HUES48 (cell line): ENCODE measurements at regions not wholly inside any gene's neighbourhood (a gene's known extent, or its start where the extent isn't known, plus 50 kb on each side); places are given as distances from the start of the nearest gene placed in this dataset.
"Not testable (repeated sequence)": the region's sequence is repeated elsewhere in the genome, so short reads cannot be mapped to it uniquely, and the experiment has no call there.

Experiments used
- H3K27ac ChIP-seq: one replicate; pipeline ENCODE4 v1.7.0; 2013; ENCODE audit warnings: low read depth, low read length, inconsistent platforms
- H3K27me3 ChIP-seq: 2 replicates; pipeline ENCODE4 v1.6.1; 2013; ENCODE audit warnings: mild to moderate bottlenecking, low read length; ENCODE audit not compliant: control insufficient read depth, insufficient read depth
- H3K36me3 ChIP-seq: 2 replicates; pipeline ENCODE4 v1.6.1; 2013; ENCODE audit warnings: low read length; ENCODE audit not compliant: control insufficient read depth, insufficient read depth
- H3K4me1 ChIP-seq: 2 replicates; pipeline ENCODE4 v1.6.1; 2013; ENCODE audit warnings: mild to moderate bottlenecking, low read length; ENCODE audit not compliant: control insufficient read depth, insufficient read depth
- H3K4me3 ChIP-seq: 2 replicates; pipeline ENCODE4 v1.5.1; 2013; ENCODE audit warnings: mild to moderate bottlenecking, low read depth, low read length
- H3K9ac ChIP-seq: 2 replicates; pipeline ENCODE4 v1.6.1; 2013; ENCODE audit warnings: mild to moderate bottlenecking, low read depth, low read length, moderate library complexity
- H3K9me3 ChIP-seq: 2 replicates; pipeline ENCODE4 v1.6.1; 2013; ENCODE audit warnings: low read length; ENCODE audit not compliant: control insufficient read depth, insufficient read depth

DNA sequence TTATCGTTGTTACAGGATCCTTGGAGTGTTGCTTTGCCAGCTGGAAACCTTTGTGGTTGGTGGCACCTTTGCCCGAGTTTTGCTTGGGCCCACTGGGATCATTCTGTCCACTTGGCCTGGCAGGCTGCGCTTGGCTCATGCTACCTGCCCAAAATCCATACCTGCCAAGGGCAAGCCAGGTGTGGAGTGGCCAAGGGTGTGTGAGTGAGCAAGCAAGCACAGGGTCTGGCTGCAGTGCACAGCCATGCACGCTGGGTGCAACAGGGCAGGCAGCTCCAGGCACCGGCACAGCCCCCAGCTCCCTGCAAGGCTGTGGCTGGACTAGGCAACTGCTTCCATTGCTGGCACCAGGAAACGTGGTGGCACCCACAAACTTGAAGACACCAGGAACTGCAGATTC is 421.8 kb downstream of the ARL4A start:
- peaks cover 2% of the 10 kb centered on the region for H3K9me3 ChIP-seq
- H3K4me3 ChIP-seq = no peak overlapping the region
- no peaks in the 10 kb centered on the region for H3K27me3 ChIP-seq
- H3K4me1 ChIP-seq = no peaks in the 10 kb centered on the region
- no peak overlapping the region for H3K27ac ChIP-seq
- H3K36me3 ChIP-seq = no peaks in the 10 kb centered on the region
- H3K9ac ChIP-seq = no peak overlapping the region

DNA sequence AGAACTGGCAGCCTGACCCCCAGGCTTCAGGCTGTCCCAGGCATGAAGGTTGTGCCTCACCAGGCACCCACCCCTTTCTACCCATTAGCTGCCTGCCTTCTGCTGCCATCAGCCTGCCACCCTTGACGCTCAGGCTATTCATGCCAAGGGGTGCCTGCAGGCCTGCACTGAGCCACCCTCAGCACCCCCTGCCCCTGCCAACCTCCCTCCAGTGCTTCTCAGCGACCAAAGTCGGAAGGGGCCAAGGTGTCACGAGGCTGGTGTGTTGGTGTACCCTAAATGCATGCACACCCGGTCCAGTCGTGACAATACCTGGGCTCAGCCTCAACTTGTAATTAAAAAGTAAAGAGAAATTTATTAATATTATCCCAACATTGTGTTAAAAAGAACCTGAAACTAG is 422.7 kb downstream of the ARL4A start:
- no peak overlapping the region for H3K27ac ChIP-seq
- no peak overlapping the region for H3K4me3 ChIP-seq
- no peaks in the 10 kb centered on the region for H3K36me3 ChIP-seq
- H3K9me3 ChIP-seq = peaks cover 2% of the 10 kb centered on the region
- H3K4me1 ChIP-seq = peaks cover 5% of the 10 kb centered on the region
- no peak overlapping the region for H3K9ac ChIP-seq
- no peaks in the 10 kb centered on the region for H3K27me3 ChIP-seq

DNA sequence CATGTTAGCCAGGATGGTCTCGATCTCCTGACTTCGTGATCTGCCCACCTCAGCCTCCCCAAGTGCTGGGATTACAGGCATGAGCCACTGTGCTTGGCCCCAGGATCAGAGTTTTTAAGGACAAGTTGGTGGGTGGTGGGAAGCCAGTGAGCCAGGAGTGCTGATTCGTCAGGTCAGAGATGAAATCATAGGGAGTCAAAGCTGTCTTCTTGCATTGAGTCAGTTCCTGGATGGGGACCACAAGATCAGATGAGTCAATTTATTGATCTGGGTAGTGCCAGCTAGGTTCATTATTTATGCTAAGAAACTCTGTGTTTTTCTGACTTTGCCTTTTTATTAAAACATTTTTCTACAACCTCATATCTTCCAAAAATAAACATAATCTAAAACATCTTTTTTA is 423.8 kb downstream of the ARL4A start:
- Histone ChIP-seq H3K27me3 (no peaks in the 10 kb centered on the region), H3K27ac (no peak overlapping the region), H3K9ac (no peak overlapping the region), H3K9me3 (peaks cover 2% of the 10 kb centered on the region), H3K4me3 (no peak overlapping the region), H3K4me1 (peaks cover 13% of the 10 kb centered on the region), H3K36me3 (no peaks in the 10 kb centered on the region)

DNA sequence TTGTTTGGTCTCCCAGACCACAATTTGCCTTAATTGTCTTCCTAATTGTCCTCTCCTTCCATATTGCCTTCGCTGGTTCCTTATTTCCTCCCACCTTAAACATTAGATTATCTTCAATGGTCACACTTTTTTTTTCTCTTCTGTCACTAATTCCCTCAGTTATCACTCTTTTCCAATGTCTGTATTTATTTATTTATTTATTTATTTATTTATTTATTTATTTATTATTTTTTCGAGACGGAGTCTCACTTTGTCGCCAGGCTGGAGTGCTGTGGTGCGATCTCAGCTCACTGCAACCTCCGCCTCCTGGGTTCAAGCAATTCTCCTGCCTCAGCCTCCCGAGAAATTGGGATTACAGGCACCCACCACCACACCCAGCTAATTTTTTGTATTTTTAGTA is 426.8 kb downstream of the ARL4A start:
- not testable (repeated sequence) for H3K27ac ChIP-seq, H3K27me3 ChIP-seq, H3K9ac ChIP-seq, H3K36me3 ChIP-seq, H3K9me3 ChIP-seq, H3K4me3 ChIP-seq
- peaks cover 13% of the 10 kb centered on the region for H3K4me1 ChIP-seq

DNA sequence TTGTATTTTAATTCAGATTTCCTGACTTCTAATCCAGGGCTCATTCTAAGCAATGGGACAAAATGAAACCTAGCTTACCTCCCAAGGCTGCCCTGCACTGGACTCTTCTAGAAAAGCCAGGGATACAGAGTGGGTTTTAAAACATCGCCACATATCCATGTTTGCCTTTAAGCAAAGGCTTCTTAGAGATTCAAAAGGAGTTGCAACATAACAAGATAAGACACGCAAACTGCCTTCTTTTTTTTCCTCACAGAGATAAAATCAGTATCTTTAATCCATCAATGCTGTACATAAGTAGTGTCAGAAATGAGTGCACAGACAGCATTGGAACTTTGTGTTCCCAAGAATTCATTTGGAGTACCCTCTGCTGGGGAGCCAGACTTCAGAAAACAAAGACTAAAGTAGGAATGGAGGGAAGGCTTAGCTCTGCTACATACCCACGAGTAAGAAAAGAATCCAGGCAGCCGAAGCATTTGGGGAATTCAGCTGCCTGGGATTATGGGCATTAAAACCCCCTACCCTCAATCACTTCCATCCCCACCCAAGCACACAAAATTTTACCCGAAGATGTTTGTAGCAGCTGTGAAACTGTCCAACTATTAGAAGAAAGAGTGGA is 427.8 kb downstream of the ARL4A start:
- Histone ChIP-seq H3K4me1 (peaks cover 13% of the 10 kb centered on the region), H3K27me3 (no peaks in the 10 kb centered on the region), H3K9ac (no peak overlapping the region), H3K27ac (peak overlapping the region; percentile 27), H3K36me3 (no peaks in the 10 kb centered on the region), H3K9me3 (no peaks in the 10 kb centered on the region; the same call in 1 of the 2 replicates), H3K4me3 (no peak overlapping the region)

DNA sequence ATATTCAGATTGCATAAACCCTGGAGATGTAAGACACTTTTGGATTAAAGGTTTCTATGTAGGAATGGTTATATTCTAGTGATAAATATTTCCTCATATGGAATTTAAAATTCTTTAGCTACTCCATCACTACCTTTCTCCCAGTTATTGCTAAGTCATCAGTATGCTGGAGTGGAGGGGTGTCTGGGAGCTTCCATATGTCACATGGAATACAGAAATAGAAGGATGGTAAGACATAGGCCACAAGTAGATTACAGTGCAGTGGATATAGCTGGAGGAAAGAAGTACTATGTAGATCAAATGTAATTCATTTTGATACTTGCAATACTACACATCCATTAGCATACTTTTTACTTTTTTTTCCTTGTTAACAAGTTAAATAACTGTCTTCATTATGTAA is 428.4 kb downstream of the ARL4A start:
- Histone ChIP-seq H3K36me3 (no peaks in the 10 kb centered on the region), H3K9ac (no peak overlapping the region), H3K4me3 (no peak overlapping the region), H3K9me3 (no peaks in the 10 kb centered on the region), H3K27ac (no peak overlapping the region), H3K4me1 (peaks cover 13% of the 10 kb centered on the region), H3K27me3 (no peaks in the 10 kb centered on the region)

DNA sequence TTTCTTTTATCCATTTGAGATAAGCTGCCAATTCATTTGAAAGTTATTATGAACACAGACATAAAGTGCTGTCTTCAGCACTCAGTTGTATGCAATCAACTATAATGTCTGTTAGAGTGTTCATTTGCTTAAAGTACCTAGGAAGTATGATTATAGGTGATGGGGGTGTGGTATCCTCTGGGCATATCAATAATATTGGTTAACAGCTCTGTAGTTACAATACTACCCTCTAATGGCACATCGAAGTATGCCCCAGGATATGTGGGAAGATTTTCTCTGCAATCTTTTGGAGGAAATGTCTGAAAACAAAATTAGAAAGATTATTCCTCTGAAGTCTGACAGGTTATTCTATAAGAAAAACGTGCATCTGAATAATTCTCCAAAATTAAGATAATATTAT is 429.7 kb downstream of the ARL4A start:
- no peak overlapping the region for H3K27ac ChIP-seq
- H3K27me3 ChIP-seq = no peaks in the 10 kb centered on the region
- H3K9me3 ChIP-seq = no peaks in the 10 kb centered on the region
- H3K36me3 ChIP-seq = no peaks in the 10 kb centered on the region
- H3K4me1 ChIP-seq = peaks cover 13% of the 10 kb centered on the region
- H3K4me3 ChIP-seq = no peak overlapping the region
- H3K9ac ChIP-seq = no peak overlapping the region

DNA sequence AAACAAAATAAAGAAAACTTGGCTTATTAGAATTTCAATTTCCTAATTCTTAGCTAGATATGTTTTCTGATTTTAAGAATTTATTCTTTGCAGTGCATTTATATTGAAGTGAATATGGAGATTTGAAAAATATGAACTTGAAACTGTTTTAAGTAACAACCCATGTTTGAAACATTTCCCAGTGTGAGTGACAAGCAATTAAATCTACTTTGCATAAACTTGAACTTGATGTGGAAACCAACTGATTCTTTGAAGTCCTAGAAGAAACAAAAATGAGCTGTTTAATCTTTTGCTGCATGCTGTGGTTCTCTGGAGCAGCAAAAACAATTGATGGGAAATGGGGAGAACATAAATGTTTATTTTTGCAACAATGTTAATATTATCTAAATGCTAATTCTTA is 430.2 kb downstream of the ARL4A start:
- Histone ChIP-seq H3K27ac (no peak overlapping the region), H3K4me3 (no peak overlapping the region), H3K4me1 (peaks cover 13% of the 10 kb centered on the region), H3K9me3 (no peaks in the 10 kb centered on the region), H3K9ac (no peak overlapping the region), H3K36me3 (no peaks in the 10 kb centered on the region), H3K27me3 (no peaks in the 10 kb centered on the region)

DNA sequence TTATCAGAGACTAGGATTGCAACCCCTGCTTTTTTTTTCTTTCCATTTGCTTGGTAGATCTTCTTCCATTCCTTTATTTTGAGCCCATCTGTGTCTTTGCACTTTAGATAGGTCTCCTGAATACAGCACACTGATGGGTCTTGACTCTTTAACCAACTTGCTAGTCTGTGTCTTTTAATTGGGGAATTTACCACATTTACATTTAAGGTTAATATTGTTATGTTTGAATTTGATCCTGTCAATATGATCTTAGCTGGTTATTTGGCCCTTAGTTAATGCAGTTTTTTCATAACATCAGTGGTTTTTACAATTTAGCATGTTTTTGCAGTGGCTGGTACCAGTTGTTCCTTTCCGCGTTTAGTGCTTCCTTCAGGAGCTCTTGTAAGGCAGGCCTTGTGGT is 437.2 kb downstream of the ARL4A start:
- not testable (repeated sequence) for H3K9me3 ChIP-seq, H3K27me3 ChIP-seq, H3K4me1 ChIP-seq, H3K4me3 ChIP-seq, H3K36me3 ChIP-seq, H3K9ac ChIP-seq, H3K27ac ChIP-seq

DNA sequence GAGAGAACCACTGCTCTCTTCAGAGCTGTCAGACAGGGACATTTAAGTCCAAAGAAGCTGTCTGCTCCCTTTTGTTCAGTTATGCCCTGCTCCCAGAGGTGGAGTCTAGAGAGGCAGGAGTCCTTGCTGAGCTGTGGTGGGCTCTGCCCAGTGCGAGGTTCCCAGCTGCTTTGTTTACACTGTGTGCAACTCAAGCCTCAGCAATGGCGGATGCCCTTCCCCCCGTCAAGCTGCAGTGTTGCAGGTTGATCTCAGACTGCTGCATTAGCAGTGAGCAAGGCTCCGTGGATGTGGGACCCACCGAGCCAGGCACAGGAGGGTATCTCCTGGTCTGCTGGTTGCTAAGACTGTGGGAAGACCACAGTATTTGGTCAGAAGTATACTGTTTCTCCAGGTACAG is 438.9 kb downstream of the ARL4A start:
- Histone ChIP-seq H3K9me3 (no peaks in the 10 kb centered on the region), H3K27ac (no peak overlapping the region), H3K4me3 (no peak overlapping the region), H3K9ac (no peak overlapping the region), H3K27me3 (no peaks in the 10 kb centered on the region), H3K36me3 (no peaks in the 10 kb centered on the region), H3K4me1 (no peaks in the 10 kb centered on the region)

DNA sequence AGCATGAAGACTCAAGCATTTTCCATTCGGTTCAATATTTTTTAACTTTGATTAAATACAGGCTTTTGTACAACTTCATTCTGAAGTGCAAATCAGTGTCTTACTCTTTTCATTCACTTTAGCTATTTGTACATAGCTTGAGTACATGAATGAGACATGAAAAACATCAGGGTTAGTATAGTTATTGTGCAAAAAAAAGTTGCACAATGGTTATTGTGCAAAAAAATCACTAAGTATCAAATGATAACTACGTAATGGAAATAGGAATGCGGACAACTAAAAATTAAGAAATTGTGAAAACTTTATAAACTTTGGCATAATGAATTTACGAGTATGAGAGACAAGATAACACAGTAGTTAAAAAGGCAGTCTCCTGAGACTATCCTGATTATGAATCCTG is 442.9 kb downstream of the ARL4A start:
- Histone ChIP-seq H3K4me3 (no peak overlapping the region), H3K4me1 (no peaks in the 10 kb centered on the region), H3K9me3 (no peaks in the 10 kb centered on the region), H3K9ac (no peak overlapping the region), H3K27ac (no peak overlapping the region), H3K27me3 (no peaks in the 10 kb centered on the region), H3K36me3 (no peaks in the 10 kb centered on the region)

DNA sequence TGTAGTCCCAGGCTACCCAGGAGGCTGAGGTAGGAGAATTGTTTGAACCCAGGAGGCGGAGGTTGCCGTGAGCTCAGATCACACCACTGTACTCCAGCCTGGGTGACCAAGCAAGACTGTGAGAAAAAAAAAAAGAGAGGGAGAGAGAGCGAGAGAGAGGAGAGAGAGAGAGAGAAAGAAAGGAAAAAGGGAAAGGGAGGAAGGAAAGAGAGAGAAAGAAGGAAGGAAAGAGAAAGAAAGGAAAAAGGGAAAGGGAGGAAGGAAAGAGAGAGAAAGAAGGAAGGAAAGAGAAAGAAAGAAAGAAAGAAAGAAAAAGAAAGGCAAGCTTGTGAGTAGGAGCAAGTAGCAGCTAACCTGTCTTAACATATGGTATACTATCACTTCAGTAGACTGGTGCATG is 443.5 kb downstream of the ARL4A start:
- H3K4me1 ChIP-seq, H3K9ac ChIP-seq, H3K27me3 ChIP-seq, H3K9me3 ChIP-seq, H3K36me3 ChIP-seq, H3K27ac ChIP-seq, H3K4me3 ChIP-seq: not testable (repeated sequence)
